Glomerular visceral epithelial cell (primary cell): ENCODE measurements at regions not wholly inside any gene's neighbourhood (a gene's known extent, or its start where the extent isn't known, plus 50 kb on each side); places are given as distances from the start of the nearest gene placed in this dataset.
A peak's percentile ranks its signal among the peaks of the same experiment; 100 is the strongest.
"Not testable (repeated sequence)": the region's sequence is repeated elsewhere in the genome, so short reads cannot be mapped to it uniquely, and the experiment has no call there.

ENCODE experiments used
- DNase-seq: peaks from one replicate; pipeline ENCODE4 v3.0.0-alpha.2; 2016; ENCODE audit errors: extremely low spot score

DNA sequence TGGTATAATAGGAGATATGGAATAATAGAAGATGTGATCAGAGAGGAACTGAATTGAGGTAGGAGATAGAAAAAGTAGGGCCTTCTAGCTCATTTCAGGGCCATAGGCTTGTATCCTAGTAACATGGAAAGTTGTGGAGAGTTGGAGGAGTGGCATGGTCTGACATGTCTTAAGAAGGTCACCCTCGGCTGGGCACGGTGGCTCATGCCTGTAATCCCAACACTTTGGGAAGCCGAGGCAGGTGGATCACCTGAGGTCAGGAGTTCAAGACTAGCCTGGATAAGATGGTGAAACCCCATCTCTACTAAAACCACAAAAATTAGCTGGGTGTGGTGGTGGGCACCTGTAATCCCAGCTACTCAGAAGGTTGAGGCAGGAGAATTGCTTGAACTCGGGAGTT, 550.3 kb upstream of the CDH2 start:
- not testable (repeated sequence) for DNase-seq

- DNase-seq = peak; percentile 86
Measured at GRCh38 chr18:28725876-28726275, 548.9 kb upstream of the CDH2 start.

DNA sequence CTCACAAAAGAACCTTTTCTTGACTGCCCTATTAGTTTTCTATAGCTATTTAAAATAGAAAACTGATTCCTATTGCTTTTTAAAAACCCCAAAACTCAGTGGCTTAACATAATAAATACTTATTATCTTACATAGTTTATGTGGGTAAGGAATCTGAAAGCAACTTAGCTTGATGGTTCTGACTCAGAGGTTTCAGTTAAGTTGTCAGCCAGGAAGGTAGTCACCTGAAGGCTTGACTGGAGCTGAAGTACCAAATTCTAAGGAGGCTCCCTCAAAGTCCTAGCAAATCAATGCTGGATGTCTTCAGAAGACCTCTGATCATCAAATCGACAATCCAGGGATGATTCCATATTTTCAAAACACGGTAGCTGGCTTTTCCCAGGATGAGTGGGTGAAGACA, 546.6 kb upstream of the CDH2 start:
- DNase-seq = peak; percentile 8

DNA sequence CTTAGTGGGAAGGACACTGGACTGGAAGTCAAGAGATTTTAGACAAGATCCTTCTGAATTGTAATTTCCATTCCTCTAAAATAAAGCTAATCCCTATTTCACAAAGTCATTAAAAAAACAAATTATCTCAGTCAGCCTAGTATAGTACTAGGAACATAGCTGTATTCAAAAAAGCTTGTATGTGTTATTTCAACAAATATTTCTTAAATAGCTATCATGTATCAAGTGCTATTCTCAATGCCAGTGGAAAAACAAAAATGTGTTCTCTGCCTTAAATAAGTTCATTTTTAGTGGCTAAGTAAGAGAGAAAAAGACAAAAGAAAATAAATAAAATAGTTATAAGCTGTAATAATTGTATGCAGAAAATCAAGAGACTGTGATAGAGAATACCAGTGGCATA, 541.8 kb upstream of the CDH2 start:
- no peak for DNase-seq

- DNase-seq = no peak
Measured at GRCh38 chr18:28716338-28716737, 539.4 kb upstream of the CDH2 start.

- no peak for DNase-seq
Measured at GRCh38 chr18:28715206-28715605, 538.3 kb upstream of the CDH2 start.

GRCh38 chr18:28714498-28714897, 537.6 kb upstream of the CDH2 start:
- no peak for DNase-seq

DNA sequence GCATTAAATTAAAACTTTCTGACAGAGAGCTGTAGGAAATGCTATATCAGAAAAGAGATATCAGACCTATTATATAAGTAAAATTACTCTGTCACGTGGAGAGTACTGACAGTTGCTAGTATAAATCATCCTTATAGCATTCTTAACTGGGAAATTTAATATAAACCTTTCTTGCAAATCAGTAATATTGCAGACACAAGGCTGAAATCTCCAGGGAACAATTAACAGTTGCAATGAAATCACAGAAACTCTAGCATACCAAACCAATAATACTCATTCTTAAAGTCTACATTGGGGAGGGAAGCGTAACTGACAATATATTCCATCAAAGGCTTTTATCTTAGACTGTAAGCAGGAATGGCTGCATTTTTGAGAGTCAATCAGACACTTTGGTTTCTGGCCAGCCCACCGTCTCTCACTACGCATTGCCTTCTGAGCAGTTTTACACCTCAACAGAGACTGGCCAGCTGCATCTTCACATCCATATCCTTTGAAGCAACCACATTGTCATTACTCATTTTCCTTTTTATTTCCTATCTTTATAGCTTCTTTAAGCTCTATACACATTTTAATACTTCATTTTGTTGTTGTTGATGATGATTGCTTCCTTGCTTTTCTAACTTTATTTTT, 536.0 kb upstream of the CDH2 start:
- no peak for DNase-seq

DNA sequence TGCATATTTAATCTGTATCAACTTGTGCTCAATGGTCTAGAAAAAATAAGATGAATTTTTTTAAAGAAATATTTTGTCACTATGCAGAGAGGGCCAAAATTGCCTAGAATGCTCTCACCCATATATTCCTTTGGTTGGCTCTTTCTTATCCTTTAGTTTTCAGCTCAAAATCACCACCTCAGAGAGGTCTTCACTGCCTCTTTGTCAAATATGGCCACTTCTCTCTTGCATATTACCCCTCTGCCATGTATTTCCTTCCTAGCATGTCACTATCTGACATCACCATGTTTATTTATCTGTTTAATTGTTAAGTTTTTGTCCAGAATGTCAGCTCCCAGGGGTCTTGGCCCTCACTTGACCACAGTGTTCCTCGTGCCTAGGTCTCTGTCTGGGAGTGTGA, 535.2 kb upstream of the CDH2 start:
- DNase-seq = no peak

GRCh38 chr18:28711096-28711495, 534.2 kb upstream of the CDH2 start:
- DNase-seq = no peak

DNA sequence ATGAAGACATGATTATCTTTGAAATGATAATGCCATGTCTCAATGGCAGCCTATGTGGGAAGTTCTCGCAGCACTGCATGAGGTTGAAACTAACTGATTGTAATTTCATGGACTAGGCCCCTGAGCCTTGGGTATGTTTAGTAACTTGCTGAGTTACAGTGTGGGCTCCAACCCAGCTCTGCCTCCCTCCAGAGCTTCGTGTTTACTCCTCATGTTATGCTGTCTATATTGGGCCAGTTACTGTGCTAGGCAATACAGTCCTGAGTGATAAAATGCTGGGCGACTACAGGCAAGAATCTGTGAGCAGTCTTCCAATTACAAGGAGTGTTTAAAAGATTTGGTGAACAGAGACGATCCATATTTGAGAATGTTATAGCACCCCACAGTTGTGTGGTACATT, 530.1 kb upstream of the CDH2 start:
- no peak for DNase-seq

- no peak for DNase-seq
Measured at GRCh38 chr18:28706397-28706796, 529.5 kb upstream of the CDH2 start.

GRCh38 chr18:28705482-28705881, 528.6 kb upstream of the CDH2 start:
- no peak for DNase-seq

DNA sequence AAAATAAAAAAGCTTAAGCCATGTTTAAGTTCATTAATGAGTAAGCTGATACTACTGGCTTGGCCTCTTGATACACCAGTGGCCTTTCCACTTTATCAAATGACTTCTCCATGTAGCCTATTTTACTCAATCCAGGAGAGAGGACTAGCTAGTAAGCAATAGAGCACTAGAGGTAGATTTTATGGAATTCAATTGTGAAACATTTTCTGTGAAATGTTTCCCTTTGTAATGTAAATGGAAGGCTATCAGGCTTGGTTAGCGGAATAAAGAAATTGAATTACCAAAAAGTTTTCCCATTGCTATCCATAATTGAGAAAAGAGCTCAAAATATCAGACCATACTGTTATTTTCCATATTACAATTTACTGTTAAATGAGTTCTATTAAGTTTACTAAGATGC, 515.4 kb upstream of the CDH2 start:
- DNase-seq = no peak

GRCh38 chr18:28691496-28691840, 514.5 kb upstream of the CDH2 start:
- no peak for DNase-seq

GRCh38 chr18:28690836-28691495, 514.0 kb upstream of the CDH2 start:
- DNase-seq = no peak

DNA sequence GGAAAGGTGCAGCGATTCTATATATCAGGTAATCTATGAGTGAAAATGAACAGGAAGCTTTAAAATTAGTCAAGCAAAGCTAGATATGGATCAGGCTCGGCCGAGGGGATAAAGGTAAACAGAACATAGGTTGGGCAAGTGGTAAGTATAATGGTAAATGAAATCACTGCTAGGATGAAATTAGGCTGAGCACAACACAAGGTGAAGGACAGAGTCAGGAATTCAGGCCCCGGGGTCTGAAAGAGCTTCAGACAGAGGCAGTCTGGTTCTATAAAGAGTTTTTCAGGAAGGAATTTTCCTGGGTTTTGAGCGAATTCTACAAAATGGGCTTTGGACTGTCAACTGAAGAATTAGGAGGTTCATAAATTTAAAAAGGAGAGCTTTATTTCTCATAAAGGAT, 513.2 kb upstream of the CDH2 start:
- DNase-seq = no peak

DNA sequence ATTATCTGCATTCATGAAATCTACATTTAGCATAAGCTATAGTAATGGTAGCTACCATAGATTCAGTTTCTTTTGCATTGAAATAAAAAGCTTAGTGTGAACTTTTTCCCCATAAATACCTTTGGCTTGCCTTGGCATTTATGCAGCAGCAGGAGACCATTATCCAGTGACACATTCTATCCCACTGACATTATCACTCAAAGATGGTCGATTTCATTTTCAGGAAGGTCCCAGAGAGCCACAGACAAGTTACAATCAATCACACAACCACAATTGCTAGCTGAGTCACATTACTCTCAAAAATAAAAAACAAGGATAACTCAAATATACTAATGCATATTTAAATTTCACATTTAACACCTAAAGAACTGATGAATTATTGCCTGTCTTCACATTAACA, 512.7 kb upstream of the CDH2 start:
- no peak for DNase-seq

- no peak for DNase-seq
Measured at GRCh38 chr18:28684746-28685355, 507.9 kb upstream of the CDH2 start.

DNA sequence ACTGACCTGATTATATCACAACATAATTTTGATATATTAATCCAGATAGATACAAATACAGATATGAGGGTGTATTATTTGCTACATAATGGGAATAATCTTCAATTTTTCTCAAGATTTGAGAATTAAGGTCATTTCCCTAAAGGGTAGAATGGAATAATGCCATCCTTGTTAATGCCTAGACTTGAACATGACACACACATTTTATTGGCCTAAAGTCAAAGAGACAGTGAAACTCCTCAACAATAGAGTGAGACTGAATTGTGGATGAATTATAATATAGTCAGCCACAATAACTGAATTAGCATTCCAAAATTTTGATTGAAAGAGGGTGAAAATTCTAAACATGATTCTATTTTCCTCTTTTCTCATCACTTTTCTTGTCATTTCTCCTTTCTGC, 506.0 kb upstream of the CDH2 start:
- DNase-seq = no peak

GRCh38 chr18:28669165-28669564, 492.2 kb upstream of the CDH2 start:
- no peak for DNase-seq

GRCh38 chr18:28666216-28666615, 489.3 kb upstream of the CDH2 start:
- no peak for DNase-seq

DNA sequence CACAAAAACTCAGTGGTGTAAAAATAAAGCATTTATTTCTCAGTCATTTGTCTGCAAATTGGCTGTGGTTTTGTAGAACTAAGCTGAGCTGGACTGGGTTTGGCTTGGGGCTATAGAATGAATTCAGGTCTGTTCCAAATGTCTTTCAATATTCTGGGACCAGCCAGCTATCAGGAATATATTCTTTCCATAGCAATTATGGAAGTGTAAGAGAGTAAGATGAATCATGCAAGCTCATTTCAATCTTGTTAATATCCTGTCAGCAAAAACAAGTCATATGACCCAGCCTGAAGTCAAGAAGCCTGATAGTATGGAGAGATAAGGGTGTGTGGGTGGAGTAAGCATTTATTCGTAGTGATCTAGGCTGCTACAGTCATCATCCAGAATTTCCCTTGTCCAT, 481.0 kb upstream of the CDH2 start:
- DNase-seq = no peak

DNA sequence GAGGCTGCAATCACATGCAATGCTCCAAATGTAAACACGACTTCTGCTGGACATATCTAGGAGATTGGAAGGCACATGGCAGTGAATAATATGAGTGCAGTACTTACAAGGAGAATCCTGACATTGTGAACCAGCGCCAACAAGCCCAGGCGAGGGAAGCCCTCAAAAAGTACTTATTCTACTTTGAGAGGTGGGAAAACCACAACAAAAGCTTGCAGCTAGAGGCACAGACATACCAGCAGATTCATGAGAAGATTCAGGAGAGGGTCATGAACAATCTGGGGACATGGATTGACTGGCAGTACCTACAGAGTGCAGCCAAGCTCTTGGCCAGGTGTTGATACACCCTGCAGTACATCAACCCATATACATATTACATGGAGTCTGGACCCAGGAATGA, 475.7 kb upstream of the CDH2 start:
- DNase-seq = no peak
